OCI-LY3 (cell line): ENCODE measurements at regions not wholly inside any gene's neighbourhood (a gene's known extent, or its start where the extent isn't known, plus 50 kb on each side); places are given as distances from the start of the nearest gene placed in this dataset.
"Not testable (repeated sequence)": the region's sequence is repeated elsewhere in the genome, so short reads cannot be mapped to it uniquely, and the experiment has no call there.

Experiments used
- H2AFZ ChIP-seq: fragments of 200-600, 300-600 bp; shearing (Covaris generic); 2 replicates; pipeline ENCODE4 v1.6.0; 2014; ENCODE audit warnings: antibody characterized with exemption, low read depth, low read length
- H3K27ac ChIP-seq: fragments of 200-600, 300-600 bp; sonication (generic); 2 replicates; pipeline ENCODE4 v1.5.1; 2014; ENCODE audit warnings: mild to moderate bottlenecking, low read length, moderate library complexity, mixed read lengths
- H3K27me3 ChIP-seq: fragments of 200-600, 300-600 bp; sonication (generic); 2 replicates; pipeline ENCODE4 v1.6.1; 2014; ENCODE audit warnings: low read depth, low read length, mixed read lengths
- H3K36me3 ChIP-seq: fragments of 200-600, 300-600 bp; sonication (generic); replicated peaks from 2 replicates; pipeline ENCODE3; 2014; ENCODE audit warnings: low read depth, low read length, mixed read lengths
- H3K4me1 ChIP-seq: fragments of 300-600, 200-600 bp; sonication (generic); 2 replicates; pipeline ENCODE4 v1.6.1; 2014; ENCODE audit warnings: low read length, mixed read lengths
- H3K4me2 ChIP-seq: fragments of 200-600, 300-600 bp; sonication (generic); 2 replicates; pipeline ENCODE4 v1.6.1; 2014; ENCODE audit warnings: low read length, mixed read lengths
- H3K4me3 ChIP-seq: fragments of 300-600, 200-600 bp; sonication (generic); 2 replicates; pipeline ENCODE4 v1.5.1; 2014; ENCODE audit warnings: antibody characterized with exemption, mild to moderate bottlenecking, low read length, moderate library complexity
- H3K79me2 ChIP-seq: fragments of 300-600, 200-600 bp; shearing (Covaris generic); 2 replicates; pipeline ENCODE4 v1.6.1; 2014; ENCODE audit warnings: mild to moderate bottlenecking, low read length, mixed read lengths
- H3K9ac ChIP-seq: fragments of 300-600, 200-600 bp; shearing (Covaris generic); 2 replicates; pipeline ENCODE4 v1.6.0; 2014; ENCODE audit warnings: mild to moderate bottlenecking, low read length, moderate library complexity
- H3K9me3 ChIP-seq: fragments of 200-600, 300-600 bp; shearing (Covaris generic); 2 replicates; pipeline ENCODE4 v1.6.1; 2014; ENCODE audit warnings: low read length, mixed read lengths; ENCODE audit not compliant: insufficient read depth
- H4K20me1 ChIP-seq: fragments of 200-600, 300-600 bp; sonication (generic); 2 replicates; pipeline ENCODE4 v1.6.1; 2016; ENCODE audit warnings: low read length, mixed read lengths; ENCODE audit not compliant: insufficient read depth
- EZH2phosphoT487 ChIP-seq: fragments of 200-600 bp; shearing (Covaris generic); IDR thresholded peaks from 2 replicates; pipeline ENCODE4 v1.6.1; 2018; ENCODE audit warnings: antibody characterized with exemption, mixed run types, low read depth
- TF ChIP-seq, protein P1 (sequence below): fragments of 200-600, 300-600 bp; sonication (generic); IDR thresholded peaks from 2 replicates; pipeline ENCODE4 v1.5.1; 2014; ENCODE audit warnings: antibody characterized with exemption, low read length, low read depth

DNA sequence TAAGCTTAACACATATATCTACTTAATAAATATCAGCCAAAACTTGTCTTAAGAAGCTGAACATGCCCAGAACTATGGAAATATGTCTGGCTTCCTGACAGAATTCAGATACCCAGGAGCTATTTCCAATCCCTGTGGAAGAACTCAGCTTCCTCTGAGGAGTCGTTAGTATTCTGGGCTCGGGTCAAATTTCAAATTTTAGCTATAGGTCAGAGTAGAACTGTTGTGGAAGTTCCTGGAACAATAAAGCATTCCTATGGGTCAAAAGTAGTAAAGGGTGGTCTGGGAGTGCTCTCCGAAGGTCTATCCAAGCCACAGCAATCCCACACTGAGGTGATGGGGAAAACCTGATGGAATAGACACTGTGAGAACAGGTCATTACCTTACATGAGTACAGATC is 342.7 kb upstream of the CHST9 start:
- Histone ChIP-seq H3K9me3 (no peaks in the 10 kb centered on the region), H3K4me2 (no peak overlapping the region), H3K79me2 (no peaks in the 10 kb centered on the region), H3K9ac (no peak overlapping the region), H3K36me3 (no peaks in the 10 kb centered on the region), H4K20me1 (no peaks in the 10 kb centered on the region), H3K27me3 (no peaks in the 10 kb centered on the region), H3K4me1 (no peaks in the 10 kb centered on the region), H3K27ac (no peak overlapping the region), H3K4me3 (no peak overlapping the region), H2AFZ (no peak overlapping the region)
- TF ChIP-seq EZH2phosphoT487, result no peak
- TF ChIP-seq, protein P1, sequence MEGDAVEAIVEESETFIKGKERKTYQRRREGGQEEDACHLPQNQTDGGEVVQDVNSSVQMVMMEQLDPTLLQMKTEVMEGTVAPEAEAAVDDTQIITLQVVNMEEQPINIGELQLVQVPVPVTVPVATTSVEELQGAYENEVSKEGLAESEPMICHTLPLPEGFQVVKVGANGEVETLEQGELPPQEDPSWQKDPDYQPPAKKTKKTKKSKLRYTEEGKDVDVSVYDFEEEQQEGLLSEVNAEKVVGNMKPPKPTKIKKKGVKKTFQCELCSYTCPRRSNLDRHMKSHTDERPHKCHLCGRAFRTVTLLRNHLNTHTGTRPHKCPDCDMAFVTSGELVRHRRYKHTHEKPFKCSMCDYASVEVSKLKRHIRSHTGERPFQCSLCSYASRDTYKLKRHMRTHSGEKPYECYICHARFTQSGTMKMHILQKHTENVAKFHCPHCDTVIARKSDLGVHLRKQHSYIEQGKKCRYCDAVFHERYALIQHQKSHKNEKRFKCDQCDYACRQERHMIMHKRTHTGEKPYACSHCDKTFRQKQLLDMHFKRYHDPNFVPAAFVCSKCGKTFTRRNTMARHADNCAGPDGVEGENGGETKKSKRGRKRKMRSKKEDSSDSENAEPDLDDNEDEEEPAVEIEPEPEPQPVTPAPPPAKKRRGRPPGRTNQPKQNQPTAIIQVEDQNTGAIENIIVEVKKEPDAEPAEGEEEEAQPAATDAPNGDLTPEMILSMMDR, result no peak

DNA sequence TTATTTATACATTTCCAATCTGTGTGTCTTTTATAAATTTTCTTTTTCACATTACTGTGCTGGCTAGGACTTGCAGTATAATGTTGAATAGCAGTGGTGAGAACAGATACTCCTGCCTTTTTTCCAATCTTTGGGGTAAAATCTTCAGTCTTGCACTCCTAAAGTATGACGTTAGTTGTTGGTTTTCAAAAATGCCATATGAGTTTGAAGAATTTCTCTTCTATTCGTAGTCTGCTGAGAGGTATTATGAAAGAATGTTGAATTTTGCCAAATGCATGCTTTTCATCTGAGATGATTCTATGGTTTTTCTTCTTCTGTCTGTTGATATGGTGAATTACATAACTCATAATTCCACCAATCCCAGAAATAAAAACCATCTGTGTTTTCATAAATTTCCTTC is 335.3 kb upstream of the CHST9 start:
- no peaks in the 10 kb centered on the region for H3K36me3 ChIP-seq
- no peaks in the 10 kb centered on the region for H3K79me2 ChIP-seq
- no peaks in the 10 kb centered on the region for H3K4me1 ChIP-seq
- no peaks in the 10 kb centered on the region for H3K27me3 ChIP-seq
- H4K20me1 ChIP-seq, result no peaks in the 10 kb centered on the region
- H3K9ac ChIP-seq, result no peak overlapping the region
- no peak overlapping the region for H2AFZ ChIP-seq
- no peak overlapping the region for H3K4me3 ChIP-seq
- no peaks in the 10 kb centered on the region for H3K9me3 ChIP-seq
- H3K27ac ChIP-seq, result no peak overlapping the region
- H3K4me2 ChIP-seq, result no peak overlapping the region
- TF ChIP-seq, protein P1, result no peak
- TF ChIP-seq EZH2phosphoT487, result no peak

DNA sequence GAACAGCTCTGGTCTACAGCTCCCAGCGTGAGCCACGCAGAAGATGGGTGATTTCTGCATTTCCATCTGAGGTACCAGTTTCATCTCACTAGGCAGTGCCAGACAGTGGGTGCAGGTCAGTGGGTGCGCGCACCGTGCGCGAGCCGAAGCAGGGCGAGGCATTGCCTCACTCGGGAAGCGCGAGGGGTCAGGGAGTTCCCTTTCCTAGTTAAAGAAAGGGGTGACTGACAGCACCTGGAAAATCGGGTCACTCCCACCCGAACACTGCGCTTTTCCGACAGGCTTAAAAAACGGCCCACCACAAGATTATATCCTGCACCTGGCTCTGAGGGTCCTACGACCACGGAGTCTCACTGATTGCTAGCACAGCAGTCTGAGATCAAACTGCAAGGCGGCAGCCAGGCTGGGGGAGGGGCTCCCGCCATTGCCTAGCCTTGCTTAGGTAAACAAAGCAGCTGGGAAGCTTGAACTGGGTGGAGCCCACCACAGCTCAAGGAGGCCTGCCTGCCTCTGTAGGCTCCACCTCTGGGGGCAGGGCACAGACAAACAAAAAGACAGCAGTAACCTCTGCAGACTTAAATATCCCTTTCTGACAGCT is 325.0 kb upstream of the CHST9 start:
- not testable (repeated sequence) for H3K36me3 ChIP-seq, H3K27ac ChIP-seq, H3K9ac ChIP-seq, H3K4me3 ChIP-seq, H2AFZ ChIP-seq, H3K79me2 ChIP-seq, H3K4me1 ChIP-seq, H3K27me3 ChIP-seq, H4K20me1 ChIP-seq, H3K4me2 ChIP-seq, H3K9me3 ChIP-seq

DNA sequence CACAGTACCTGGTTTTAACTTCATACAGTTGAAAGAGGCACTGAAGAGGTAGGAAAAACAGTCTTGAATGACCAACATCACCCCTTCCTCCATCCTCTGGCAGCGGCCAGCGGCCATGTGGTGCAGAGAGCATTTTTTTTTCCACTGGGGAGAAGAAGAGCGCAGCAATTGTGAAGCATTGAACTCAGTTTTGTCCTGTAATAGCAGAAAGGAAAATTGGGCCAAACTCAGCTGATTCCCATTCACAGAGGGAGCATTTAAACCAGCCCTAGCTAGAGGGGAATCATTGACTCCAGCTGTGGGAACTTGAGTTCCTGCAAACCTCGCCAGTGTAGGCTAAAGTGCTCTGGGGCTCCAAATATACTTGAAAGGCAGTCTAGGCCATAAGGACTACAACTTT is 316.6 kb upstream of the CHST9 start:
- Histone ChIP-seq H3K27me3 (no peaks in the 10 kb centered on the region), H3K27ac (no peak overlapping the region), H3K36me3 (no peaks in the 10 kb centered on the region), H3K79me2 (no peaks in the 10 kb centered on the region), H2AFZ (no peak overlapping the region), H3K9me3 (no peaks in the 10 kb centered on the region), H3K4me2 (no peak overlapping the region), H3K4me3 (no peak overlapping the region), H4K20me1 (no peaks in the 10 kb centered on the region), H3K9ac (no peak overlapping the region), H3K4me1 (no peaks in the 10 kb centered on the region)
- no peak for TF ChIP-seq EZH2phosphoT487
- TF ChIP-seq, protein P1, result no peak

DNA sequence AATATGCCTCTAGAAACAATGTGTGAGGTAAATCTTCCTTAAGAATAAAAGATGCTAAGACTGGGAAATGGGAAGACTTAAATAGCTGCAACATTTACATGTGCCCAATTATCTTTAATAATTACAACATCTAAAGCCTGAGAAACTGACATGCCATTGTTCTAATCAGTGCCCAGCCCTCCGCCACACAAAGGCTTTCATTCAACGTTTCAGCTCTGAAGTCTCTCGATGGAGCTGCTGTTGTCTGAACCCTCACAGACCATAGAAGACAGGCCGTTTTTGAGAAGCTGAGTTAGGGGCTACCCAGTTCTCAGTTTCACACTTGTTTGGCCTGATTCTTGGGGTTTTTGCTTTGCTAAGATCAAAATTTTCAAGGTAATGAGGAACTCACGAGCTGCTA is 315.4 kb upstream of the CHST9 start:
- no peaks in the 10 kb centered on the region for H3K36me3 ChIP-seq
- no peaks in the 10 kb centered on the region for H3K9me3 ChIP-seq
- H3K9ac ChIP-seq, result no peak overlapping the region
- no peak overlapping the region for H2AFZ ChIP-seq
- H3K79me2 ChIP-seq, result no peaks in the 10 kb centered on the region
- no peaks in the 10 kb centered on the region for H3K4me1 ChIP-seq
- no peaks in the 10 kb centered on the region for H3K27me3 ChIP-seq
- no peak overlapping the region for H3K4me2 ChIP-seq
- no peak overlapping the region for H3K4me3 ChIP-seq
- H4K20me1 ChIP-seq, result no peaks in the 10 kb centered on the region
- TF ChIP-seq, protein P1, result no peak
- no peak for TF ChIP-seq EZH2phosphoT487
- no peak overlapping the region for H3K27ac ChIP-seq
